HuH-7 (cell line): ENCODE measurements at regions not wholly inside any gene's neighbourhood (a gene's known extent, or its start where the extent isn't known, plus 50 kb on each side); places are given as distances from the start of the nearest gene placed in this dataset.
"Not testable (repeated sequence)": the region's sequence is repeated elsewhere in the genome, so short reads cannot be mapped to it uniquely, and the experiment has no call there.

Experiments
- DNase-seq: peaks from one replicate; pipeline ENCODE4 v3.0.0; 2011; ENCODE audit warnings: low spot score

DNA sequence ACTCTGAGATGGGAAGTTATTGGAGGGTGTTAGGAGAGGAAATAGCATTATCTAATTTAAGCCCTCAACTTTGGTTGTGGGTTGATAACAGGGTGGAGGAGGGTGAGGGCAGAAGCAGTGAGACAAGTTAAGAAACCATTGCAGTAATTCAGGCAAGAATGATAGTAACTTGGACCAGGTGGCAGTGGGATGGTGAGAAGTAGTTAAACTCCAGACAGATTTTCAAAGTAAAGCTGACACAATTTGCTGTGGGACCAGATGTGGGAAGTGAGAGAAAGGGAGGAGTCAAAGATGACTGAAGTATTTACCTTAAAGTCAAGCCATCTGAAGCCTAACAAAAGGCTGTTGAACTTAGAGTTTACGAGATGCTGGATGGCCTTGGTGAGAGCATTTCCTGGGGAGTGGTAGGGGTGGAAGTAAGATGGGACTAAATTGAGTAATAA, 163.2 kb upstream of the KLF7 start:
- DNase-seq, result no peak

GRCh38 chr2:207330912-207331311, 165.2 kb upstream of the KLF7 start:
- no peak for DNase-seq

DNA sequence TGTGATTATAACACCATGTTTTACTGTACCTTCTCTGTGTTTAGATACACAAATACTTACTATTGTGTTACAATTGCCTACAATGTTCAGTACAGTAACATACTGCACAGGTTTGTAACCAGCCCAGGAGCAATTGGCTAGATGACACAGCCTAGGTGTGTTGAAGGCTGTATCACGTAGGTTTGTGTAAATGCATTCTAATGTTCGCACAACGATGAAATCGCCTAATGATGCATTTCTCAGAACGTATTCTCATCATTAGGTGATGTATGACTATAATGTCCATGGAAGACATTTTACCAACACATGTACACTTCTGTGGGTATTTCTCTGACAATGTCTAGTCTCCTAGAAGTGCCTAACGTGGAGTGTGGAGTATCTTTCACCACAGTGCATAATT, 165.9 kb upstream of the KLF7 start:
- DNase-seq, result no peak

DNA sequence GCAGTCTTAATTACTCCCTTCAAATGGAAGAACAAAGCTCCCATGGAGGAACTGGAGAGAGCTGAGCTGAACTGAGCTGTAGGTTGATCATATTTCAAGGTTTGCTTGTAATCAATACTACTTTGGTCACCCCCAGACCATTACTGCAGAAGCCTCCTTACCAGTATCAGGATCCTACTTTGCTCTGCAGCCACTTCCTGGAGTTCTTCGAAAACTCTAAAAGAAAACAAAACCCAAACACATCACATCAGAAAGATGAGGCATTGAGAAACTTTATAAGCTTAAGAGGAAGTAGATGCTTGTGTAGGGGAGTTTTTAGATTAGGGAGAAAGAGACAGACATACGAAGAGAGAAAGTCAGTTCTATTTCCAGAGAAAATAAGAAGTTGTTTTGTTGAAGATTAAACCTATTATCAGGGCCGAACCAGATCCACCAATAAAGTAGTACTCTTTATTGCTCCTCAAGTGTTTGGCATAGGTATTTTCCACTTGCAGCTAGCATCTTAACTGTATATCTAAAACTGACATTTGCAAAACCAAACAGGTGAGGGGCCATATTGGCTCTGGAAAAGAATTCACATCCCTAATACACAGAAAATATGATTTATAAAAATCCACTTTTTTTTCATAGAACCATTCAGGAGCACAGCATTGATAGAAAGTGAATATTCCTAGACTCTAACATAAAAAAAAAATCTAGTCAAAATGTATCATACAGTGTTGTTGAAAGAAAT, 166.9 kb upstream of the KLF7 start:
- DNase-seq, result no peak

GRCh38 chr2:207333599-207334300, 168.0 kb upstream of the KLF7 start:
- no peak for DNase-seq

DNA sequence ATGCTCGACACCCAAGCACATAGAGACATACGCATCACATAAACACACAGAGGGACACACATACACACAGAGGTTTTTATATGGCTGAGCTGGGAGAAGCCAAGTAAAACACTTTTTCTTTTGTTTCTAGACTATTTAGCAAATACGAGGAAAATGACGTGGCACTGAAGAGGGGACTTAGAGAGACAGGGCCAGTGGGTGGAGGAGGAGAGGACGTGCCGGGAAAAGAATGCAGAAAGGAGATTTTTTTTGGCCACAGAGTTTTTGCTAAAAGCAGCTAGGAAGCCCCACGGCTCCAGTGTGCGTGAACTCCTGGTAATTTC, 168.5 kb upstream of the KLF7 start:
- DNase-seq, result no peak

DNA sequence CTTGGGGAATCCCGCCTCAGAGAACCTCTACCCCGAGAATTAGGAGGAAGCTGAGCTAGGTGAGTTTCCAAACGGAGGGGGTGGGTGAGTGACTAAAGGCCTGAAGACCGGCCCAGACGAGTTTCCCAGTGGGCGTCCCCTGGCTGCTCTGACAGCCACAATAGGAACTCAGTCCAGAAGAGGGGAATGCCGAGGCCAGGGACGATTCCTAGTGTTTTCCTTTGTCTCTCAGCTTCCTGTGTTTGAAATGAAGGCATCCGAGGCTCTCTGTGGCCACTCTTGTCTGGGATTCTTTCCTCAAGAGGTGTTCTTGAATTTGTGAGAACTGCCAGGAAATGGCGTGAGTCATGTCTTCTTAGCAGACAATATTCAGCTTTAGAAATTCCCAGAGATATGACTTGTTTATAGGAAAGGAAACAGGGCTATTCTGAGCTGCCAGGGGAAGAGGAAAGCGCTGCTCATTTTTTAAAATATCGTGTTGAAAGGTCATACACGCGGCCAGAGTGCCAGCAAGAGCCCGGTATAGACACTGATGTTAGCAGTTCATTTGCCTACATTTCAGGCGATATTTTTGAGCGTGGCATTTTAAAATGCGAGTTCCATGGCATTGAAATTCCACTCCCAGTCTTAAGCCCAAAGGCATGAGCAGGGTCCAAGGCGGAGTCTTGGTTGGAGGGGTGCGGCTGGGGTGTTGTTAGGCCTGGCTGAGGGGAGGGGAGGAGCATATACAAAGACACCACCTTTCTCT, 169.1 kb upstream of the KLF7 start:
- no peak for DNase-seq

- no peak for DNase-seq
These were observed 171.8 kb upstream of the KLF7 start for GRCh38 chr2:207337234-207338219.

DNA sequence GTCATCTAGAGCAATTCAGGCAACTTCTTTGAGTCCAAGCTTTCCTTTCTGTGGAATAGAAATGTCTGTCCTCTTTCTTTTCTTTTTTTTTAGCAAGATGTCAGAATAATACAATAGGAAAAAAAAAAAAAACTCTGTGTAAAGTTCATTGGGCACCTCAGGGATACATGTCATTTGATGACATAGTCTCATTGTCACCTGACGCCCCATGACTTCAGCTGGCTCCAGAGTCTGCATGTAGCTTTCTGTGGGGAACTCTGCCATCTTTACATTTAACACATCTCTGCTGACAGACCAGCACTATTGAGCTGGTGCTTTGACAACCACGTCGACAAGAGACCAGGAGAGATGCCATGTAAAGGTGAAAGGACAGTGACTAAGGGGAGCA, 172.5 kb upstream of the KLF7 start:
- no peak for DNase-seq

- no peak for DNase-seq
These were observed 172.9 kb upstream of the KLF7 start for GRCh38 chr2:207338610-207339009.

DNA sequence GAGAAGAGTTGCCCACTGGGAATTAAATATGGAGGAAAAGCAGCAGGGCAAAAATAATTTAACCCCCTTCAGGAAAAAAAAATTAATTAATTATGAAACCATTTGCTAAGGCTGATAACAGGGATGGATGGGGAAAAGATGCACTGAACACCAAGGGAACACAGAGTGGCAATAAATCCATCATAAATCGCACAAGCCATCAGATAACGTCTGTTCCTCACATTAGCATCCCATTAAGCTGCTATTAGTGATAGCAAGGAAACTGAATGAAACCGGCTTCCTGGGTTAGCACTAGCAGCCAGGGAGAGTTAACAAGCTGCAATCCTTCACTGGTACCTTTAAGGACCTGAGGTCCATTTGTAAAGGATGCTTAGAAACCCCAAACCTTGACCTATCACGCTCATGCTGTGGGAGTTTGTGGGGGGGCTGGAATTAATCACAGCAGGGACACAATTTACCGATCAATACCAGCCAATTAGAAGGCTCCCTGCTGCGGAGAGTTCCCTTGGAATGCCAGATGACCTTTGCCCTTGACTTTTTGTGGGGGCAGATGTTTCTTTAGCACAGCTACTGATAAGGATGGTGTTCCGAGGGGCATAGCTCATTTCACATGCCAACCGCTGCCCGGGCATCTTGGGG, 175.5 kb upstream of the KLF7 start:
- no peak for DNase-seq

- no peak for DNase-seq
These were observed 176.1 kb upstream of the KLF7 start for GRCh38 chr2:207341804-207342203.

DNA sequence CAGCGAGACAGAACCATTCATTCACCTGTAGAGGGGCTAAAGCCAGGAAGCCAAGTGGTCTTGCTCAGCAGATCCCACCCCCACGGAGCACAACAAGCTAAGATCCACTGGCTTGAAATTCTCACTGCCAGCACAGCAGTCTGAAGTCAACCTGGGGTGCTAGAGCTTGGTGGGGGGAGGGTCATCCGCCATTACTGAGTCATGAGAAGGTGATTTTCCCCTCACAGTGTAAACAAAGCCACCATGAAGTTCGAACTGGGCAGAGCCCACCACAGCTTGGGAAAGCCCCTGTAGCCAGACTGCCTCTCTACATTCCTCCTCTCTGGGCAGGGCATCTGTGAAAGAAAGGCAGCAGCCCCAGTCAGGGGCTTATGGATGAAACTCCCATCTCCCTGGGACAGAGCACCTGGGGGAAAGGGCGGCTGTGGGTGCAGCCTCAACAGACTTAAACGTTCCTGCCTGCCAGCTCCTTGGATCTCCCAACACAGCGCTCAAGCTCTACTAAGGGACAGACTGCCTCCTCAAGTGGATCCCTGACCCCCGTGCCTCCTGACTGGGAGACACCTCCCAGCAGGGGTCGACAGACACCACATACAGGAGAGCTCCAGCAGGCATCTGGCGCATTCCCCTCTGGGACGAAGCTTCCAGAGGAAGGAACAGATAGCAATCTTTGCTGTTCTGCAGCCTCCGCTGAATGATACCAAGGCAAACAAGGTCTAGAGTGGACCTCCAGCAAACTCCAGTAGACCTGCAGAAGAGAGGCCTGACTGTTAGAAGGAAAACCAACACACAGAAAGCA, 179.0 kb upstream of the KLF7 start:
- DNase-seq, result not testable (repeated sequence)

GRCh38 chr2:207351171-207351570, 178.6 kb upstream of the CREB1 start:
- no peak for DNase-seq

DNA sequence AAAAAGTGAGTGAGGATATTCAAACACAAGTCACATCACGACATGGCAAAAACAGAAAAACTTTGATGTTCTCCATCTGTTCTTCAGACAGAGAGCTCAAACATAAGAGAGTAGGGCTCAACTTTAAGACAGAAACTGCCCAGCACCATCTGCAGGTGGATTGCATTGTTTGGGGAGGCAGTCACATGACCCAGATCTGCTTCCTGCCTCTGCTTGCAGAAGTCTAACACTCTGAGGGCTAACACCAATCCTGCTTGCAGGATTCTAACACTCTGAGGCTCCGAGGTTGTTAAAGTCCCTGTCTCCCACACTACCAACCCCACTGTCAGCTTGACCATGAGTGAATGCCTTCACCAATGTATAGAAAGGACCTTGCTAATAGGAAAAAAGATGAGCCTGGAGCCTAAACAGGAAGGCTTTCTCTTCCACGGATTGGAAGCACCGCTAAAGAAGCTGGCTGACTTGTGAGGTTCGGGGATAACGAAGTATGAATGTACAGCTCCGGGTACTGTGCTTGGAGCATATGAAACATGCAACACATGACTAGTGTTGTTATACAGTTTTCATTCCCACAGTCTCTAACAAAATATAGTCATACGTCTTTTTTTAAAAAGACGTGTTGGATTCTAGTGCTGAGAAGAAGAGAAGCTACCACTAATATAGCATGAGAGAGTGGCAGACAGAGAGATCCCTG, 176.6 kb upstream of the CREB1 start:
- DNase-seq, result no peak

- no peak for DNase-seq
These were observed 175.9 kb upstream of the CREB1 start for GRCh38 chr2:207353836-207354235.

DNA sequence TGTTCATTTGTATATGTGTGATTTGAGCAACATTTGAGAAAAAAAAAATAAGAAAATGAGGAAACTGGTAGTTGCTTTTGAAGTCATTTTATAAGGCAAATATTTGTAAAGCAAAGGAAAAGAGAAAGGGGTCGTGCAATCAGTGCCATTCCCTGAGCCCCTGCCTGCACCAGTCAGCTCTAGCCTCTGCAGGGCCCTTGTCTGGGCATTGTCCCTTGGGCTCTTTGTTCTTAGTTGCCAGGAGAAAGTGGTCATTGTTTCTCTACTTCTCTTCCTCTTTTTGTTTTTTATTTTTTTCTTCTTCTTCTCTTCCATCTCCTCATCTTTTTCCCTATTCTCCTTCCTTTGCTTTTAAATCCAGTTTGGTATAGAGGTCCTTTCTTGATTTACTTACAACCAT, 175.3 kb upstream of the CREB1 start:
- DNase-seq, result no peak

DNA sequence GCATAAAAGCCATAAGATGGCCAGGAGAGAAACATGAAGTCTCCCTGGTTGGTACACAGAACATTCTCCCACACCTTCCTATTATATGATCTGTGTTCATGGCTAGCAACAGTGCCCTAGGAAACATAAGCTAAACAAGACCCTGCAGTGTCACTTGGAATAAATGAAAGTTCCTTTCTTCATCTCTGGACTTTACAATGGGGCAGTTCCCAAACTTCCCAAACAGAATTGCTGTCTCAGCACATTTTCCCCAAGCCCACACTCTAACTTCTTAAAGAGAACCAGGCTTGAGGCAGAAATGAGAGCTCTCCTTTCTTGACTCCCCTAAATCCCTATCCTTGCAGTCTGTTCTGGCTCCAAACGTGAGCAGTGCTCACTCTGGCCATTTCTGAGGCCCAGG, 173.2 kb upstream of the CREB1 start:
- no peak for DNase-seq

GRCh38 chr2:207357216-207357615, 172.5 kb upstream of the CREB1 start:
- no peak for DNase-seq

- no peak for DNase-seq
These were observed 167.0 kb upstream of the CREB1 start for GRCh38 chr2:207362716-207363115.
